SK-N-SH treated with all-trans-retinoic acid at 6 μM for 48 hours (cell line): ENCODE measurements at regions not wholly inside any gene's neighbourhood (a gene's known extent, or its start where the extent isn't known, plus 50 kb on each side); places are given as distances from the start of the nearest gene placed in this dataset.

ENCODE experiments used
- ATAC-seq: fragments of 200-7000 bp; cut with Tn5 transposase; 3 replicates; pipeline ENCODE4 v1.9.1; 2020; ENCODE audit warnings: mild to moderate bottlenecking, moderate library complexity
- ARNTL ChIP-seq: fragments of 450-650 bp; formaldehyde crosslinking; IDR thresholded peaks from 2 replicates; pipeline ENCODE4 v1.5.0; 2020; ENCODE audit warnings: low read depth, mild to moderate bottlenecking, moderate library complexity, borderline replicate concordance
- BACH2 ChIP-seq: fragments of 250-450 bp; sonication (Bioruptor Pico); IDR thresholded peaks from 2 replicates; pipeline ENCODE4 v1.9.0; 2021; ENCODE audit warnings: mild to moderate bottlenecking, borderline replicate concordance
- CREB5 ChIP-seq: fragments of 250-450 bp; sonication (Bioruptor Pico); IDR thresholded peaks from 2 replicates; pipeline ENCODE4 v1.5.1; 2020; ENCODE audit warnings: low read depth, mild to moderate bottlenecking, moderate library complexity
- CSDC2 ChIP-seq: fragments of 250-450 bp; sonication (Bioruptor Pico); IDR thresholded peaks from 2 replicates; pipeline ENCODE4 v1.5.0; 2020; ENCODE audit warnings: mild to moderate bottlenecking, moderate library complexity
- CSRNP3 ChIP-seq: fragments of 250-450 bp; sonication (Bioruptor Pico); IDR thresholded peaks from 2 replicates; pipeline ENCODE4 v1.5.1; 2021; ENCODE audit warnings: mild to moderate bottlenecking, moderate library complexity
- ESRRG ChIP-seq: fragments of 250-450 bp; sonication (Bioruptor Pico); IDR thresholded peaks from 2 replicates; pipeline ENCODE4 v1.6.1; 2021; ENCODE audit warnings: mild to moderate bottlenecking
- GLIS3 ChIP-seq: fragments of 250-450 bp; sonication (Bioruptor Pico); IDR thresholded peaks from 2 replicates; pipeline ENCODE4 v1.5.0; 2020; ENCODE audit warnings: mild to moderate bottlenecking, moderate library complexity
- ISL1 ChIP-seq: fragments of 250-450 bp; sonication (Bioruptor Pico); IDR thresholded peaks from 2 replicates; pipeline ENCODE4 v2.1.2; 2022; ENCODE audit warnings: mild to moderate bottlenecking, moderate library complexity
- OSR1 ChIP-seq: fragments of 250-450 bp; sonication (Bioruptor Pico); IDR thresholded peaks from 2 replicates; pipeline ENCODE4 v1.8.0; 2022; ENCODE audit warnings: moderate library complexity, mild to moderate bottlenecking, inconsistent platforms
- PATZ1 ChIP-seq: fragments of 250-450 bp; sonication (Bioruptor Pico); IDR thresholded peaks from 2 replicates; pipeline ENCODE4 v1.8.0; 2020; ENCODE audit warnings: mild to moderate bottlenecking, moderate library complexity, borderline replicate concordance
- POU6F1 ChIP-seq: fragments of 250-450 bp; sonication (Bioruptor Pico); IDR thresholded peaks from 2 replicates; pipeline ENCODE4 v1.8.0; 2021; ENCODE audit warnings: low read depth, mild to moderate bottlenecking, moderate library complexity, borderline replicate concordance
- PPARA ChIP-seq: fragments of 250-450 bp; sonication (Bioruptor Pico); IDR thresholded peaks from 2 replicates; pipeline ENCODE4 v1.5.0; 2020; ENCODE audit warnings: mild to moderate bottlenecking, borderline replicate concordance
- RARB ChIP-seq: fragments of 250-450 bp; sonication (Bioruptor Pico); IDR thresholded peaks from 2 replicates; pipeline ENCODE4 v1.8.0; 2021; ENCODE audit warnings: mild to moderate bottlenecking, moderate library complexity
- TOX ChIP-seq: fragments of 250-450 bp; sonication (Bioruptor Pico); IDR thresholded peaks from 2 replicates; pipeline ENCODE4 v1.8.0; 2021; ENCODE audit warnings: mild to moderate bottlenecking, moderate library complexity, borderline replicate concordance
- ZC3H10 ChIP-seq: fragments of 250-450 bp; sonication (Bioruptor Pico); IDR thresholded peaks from 2 replicates; pipeline ENCODE4 v1.5.1; 2021; ENCODE audit warnings: mild to moderate bottlenecking, moderate library complexity
- ZFP3 ChIP-seq: fragments of 250-450 bp; sonication (Bioruptor Pico); IDR thresholded peaks from 2 replicates; pipeline ENCODE4 v1.5.0; 2020; ENCODE audit warnings: mild to moderate bottlenecking, moderate library complexity
- ZFP30 ChIP-seq: fragments of 450-650 bp; formaldehyde crosslinking; IDR thresholded peaks from 2 replicates; pipeline ENCODE4 v1.5.0; 2022; ENCODE audit warnings: mild to moderate bottlenecking, moderate library complexity
- ZNF565 ChIP-seq: fragments of 450-650 bp; formaldehyde crosslinking; conservative IDR thresholded peaks from 2 replicates; pipeline ENCODE4 v1.5.0; 2020; ENCODE audit warnings: low read depth, mild to moderate bottlenecking, moderate library complexity
- ZNF70 ChIP-seq: fragments of 450-650 bp; formaldehyde crosslinking; IDR thresholded peaks from 2 replicates; pipeline ENCODE4 v1.5.0; 2020; ENCODE audit warnings: mild to moderate bottlenecking, moderate library complexity
- ZNF8 ChIP-seq: fragments of 450-650 bp; formaldehyde crosslinking; IDR thresholded peaks from 2 replicates; pipeline ENCODE4 v1.5.0; 2020; ENCODE audit warnings: mild to moderate bottlenecking, moderate library complexity

GRCh38 chr18:41490861-41491260 is 464.2 kb upstream of the PIK3C3 start:
- no peak for TF ChIP-seq OSR1 (CRISPR knock-in tag)
- TF ChIP-seq CSDC2 (CRISPR knock-in tag), result no peak
- TF ChIP-seq POU6F1 (CRISPR knock-in tag), result no peak
- no peak for TF ChIP-seq ZNF565 (CRISPR knock-in tag)
- TF ChIP-seq ESRRG (CRISPR knock-in tag), result no peak
- TF ChIP-seq PATZ1 (CRISPR knock-in tag), result no peak
- no peak for TF ChIP-seq ARNTL (CRISPR knock-in tag)
- TF ChIP-seq BACH2 (CRISPR knock-in tag), result no peak
- TF ChIP-seq ZNF8, result no peak
- no peak for TF ChIP-seq ZFP3 (CRISPR knock-in tag)
- no peak for TF ChIP-seq CSRNP3 (CRISPR knock-in tag)
- no peak for TF ChIP-seq CREB5 (CRISPR knock-in tag)
- TF ChIP-seq ZFP30 (CRISPR knock-in tag), result no peak
- no peak for TF ChIP-seq PPARA (CRISPR knock-in tag)
- ATAC-seq, result no peak

GRCh38 chr18:41486575-41486974 is 468.5 kb upstream of the PIK3C3 start:
- ATAC-seq, result no peak

GRCh38 chr18:41484069-41484468 is 471.0 kb upstream of the PIK3C3 start:
- ATAC-seq, result no peak
- TF ChIP-seq ARNTL (CRISPR knock-in tag) (no peak), ESRRG (CRISPR knock-in tag) (no peak), ZFP3 (CRISPR knock-in tag) (no peak), ZNF70 (CRISPR knock-in tag) (no peak), CREB5 (CRISPR knock-in tag) (no peak), OSR1 (CRISPR knock-in tag) (no peak), RARB (CRISPR knock-in tag) (no peak), TOX (CRISPR knock-in tag) (no peak), ZC3H10 (CRISPR knock-in tag) (no peak), ZNF8 (no peak), POU6F1 (CRISPR knock-in tag) (no peak), ZNF565 (CRISPR knock-in tag) (no peak)
- TF ChIP-seq, all 23 proteins: peak for 0

More at GRCh38 chr18:41486575-41486974, 468.5 kb upstream of the PIK3C3 start:
- no peak for TF ChIP-seq ZNF565 (CRISPR knock-in tag)
- TF ChIP-seq ZC3H10 (CRISPR knock-in tag), result no peak
- TF ChIP-seq CSRNP3 (CRISPR knock-in tag), result no peak
- TF ChIP-seq ZNF70 (CRISPR knock-in tag), result no peak
- no peak for TF ChIP-seq GLIS3 (CRISPR knock-in tag)
- TF ChIP-seq TOX (CRISPR knock-in tag), result no peak
- TF ChIP-seq ZFP30 (CRISPR knock-in tag), result no peak
- no peak for TF ChIP-seq ISL1
- TF ChIP-seq CREB5 (CRISPR knock-in tag), result no peak
- no peak for TF ChIP-seq RARB (CRISPR knock-in tag)
- TF ChIP-seq ESRRG (CRISPR knock-in tag), result no peak
- no peak for TF ChIP-seq CSDC2 (CRISPR knock-in tag)
